Head of caudate nucleus (tissue), 42 donors: ENCODE measurements at regions not wholly inside any gene's neighbourhood (a gene's known extent, or its start where the extent isn't known, plus 50 kb on each side); places are given as distances from the start of the nearest gene placed in this dataset.

Source experiments
- DNase-seq, 42 donors: peaks; one replicate each; pipeline versions ENCODE4 v3.0.0 to v3.0.0-alpha.2; 2020 to 2021; ENCODE audit warnings: mixed read lengths in 7 of 42
- intact Hi-C: fragments of 100-400 bp; cut with DNase I; formaldehyde crosslinking; loops from one replicate; pipeline ENCODE4 v1.15.0; 2022

DNA sequence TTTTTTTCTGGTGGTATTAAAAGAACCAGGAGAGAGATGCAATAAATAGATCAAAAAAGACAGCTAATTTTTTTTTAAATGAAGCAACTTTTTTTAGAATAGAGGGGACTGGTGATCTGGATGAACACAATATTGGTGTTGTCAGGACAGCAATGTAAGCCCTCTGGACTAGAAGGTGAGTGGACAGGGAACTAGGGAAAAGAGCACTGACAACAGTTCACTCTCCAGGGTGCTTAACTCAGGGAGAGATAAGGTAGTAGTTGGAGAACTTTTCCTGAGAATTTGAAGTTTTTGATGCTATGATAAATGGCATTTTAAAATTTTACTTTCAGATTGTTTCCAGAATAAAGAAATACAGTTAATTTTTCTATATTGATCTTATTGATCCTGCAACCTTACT lies 158.3 kb upstream of the STAC start:
- no peak for DNase-seq
- intact Hi-C loops, result no loop called here

DNA sequence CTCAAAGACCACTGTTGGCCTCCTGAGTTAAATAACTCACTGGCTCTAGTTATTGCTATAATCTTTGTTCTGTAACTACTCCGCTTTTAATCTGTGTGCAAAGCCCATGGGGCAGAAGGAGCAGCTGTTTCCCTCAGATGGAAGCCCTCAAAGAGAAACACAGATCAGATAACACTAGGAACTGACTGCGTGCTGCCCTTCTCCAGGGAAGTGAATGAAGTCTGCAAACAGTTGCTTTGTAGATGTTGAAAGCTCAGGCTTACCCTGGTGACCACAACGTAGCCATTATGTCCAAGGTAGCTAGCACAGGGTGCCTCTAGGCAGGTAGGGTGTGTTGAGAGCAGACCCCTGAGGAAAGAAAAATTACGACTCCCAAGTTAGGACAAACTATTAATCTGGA lies 152.3 kb upstream of the STAC start:
- intact Hi-C loops, result no loop called here
- no peak for DNase-seq

DNA sequence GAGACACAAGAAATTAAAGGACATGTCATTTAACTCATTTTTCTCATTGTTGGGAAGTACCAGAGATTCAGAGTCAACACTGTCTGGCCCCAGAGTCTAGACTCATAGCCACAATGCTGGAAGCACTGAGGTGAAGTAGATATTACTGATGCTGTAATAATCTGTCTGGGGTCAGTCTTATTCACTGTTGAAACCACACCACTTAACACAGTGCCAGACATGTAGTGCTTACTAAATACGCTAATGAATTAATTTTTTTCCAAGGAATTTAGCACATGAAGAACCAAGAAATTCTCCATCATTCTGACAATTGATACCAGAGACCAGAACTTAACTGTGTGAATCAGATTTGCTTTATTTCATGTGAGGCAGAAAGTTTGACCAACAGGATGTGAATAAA lies 150.8 kb upstream of the STAC start:
- intact Hi-C loops, result no loop called here
- no peak for DNase-seq

DNA sequence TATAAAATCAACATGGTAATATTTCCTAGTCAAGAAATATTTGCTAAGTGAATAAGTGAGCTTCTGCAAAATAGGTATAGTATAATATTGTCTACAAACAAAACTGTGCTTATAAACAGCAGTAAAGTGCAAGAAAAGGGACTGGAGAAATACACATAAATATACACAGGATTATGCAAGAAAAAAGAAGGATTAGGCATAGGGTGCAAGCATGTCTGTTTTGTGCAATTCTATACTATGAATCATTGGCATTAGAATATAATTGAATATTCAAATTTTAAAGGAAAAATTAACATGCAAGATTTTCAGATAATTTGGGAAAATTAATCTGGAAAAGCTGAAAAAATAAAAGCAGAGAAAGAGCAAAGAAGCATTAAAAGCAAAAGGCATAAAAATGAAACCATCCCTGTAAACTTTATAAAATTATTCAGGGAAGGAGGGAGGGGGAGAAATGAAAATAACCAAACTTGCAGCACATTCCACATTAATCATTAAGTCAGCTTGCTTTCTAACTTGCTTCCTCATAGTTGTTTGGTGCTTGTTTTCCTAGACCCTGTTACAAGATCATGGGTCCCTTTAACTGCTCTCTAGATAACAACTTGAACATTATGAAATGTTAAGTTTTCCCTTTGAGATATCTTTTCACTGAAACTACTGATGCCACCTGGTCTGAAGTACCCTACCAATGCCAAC lies 147.4 kb upstream of the STAC start:
- intact Hi-C loops, result no loop called here

DNA sequence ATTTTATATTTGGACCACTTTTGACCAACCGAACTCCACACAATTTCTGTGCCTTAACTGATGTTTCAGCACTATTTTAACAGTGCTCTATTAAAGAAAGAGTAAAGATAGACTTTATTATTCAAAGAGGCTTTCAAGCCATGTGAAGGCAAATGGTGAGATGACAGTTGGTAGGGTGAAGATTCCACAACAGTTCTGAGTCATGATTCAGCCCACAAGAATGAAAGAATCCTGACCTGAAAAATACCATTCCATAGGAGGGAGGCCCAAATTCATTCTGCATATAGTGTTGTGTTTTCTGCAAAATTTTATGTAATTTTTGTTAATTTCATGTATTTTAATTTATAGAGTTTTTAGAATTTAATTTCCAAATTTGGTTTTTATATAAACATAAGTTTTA lies 135.6 kb upstream of the STAC start:
- peak in 2 of 42 donors; percentile 7 to 8 for DNase-seq
- intact Hi-C loops, result no loop called here

More for the DNA sequence above, 147.4 kb upstream of the STAC start:
- DNase-seq, result no peak

DNA sequence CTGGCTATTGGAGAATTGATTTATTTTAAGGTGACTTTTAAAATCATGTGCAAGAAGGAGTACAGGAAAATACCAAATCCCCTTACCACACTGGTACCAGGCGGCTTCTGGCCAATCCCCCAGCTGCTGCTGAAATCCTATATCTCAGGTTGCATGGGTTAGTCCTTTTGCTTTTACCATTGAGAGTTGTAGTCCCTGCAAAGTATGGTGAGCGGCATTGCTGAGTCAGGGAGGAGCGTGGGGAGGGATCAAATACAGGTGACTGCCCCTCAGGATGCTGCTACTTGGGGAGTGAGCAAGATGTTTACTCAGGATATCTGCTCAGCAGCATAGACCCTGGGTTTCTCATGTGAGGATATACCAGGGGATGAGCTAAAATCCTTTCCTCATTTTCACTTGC lies 131.9 kb upstream of the STAC start:
- intact Hi-C loops, result no loop called here
- DNase-seq, result no peak

DNA sequence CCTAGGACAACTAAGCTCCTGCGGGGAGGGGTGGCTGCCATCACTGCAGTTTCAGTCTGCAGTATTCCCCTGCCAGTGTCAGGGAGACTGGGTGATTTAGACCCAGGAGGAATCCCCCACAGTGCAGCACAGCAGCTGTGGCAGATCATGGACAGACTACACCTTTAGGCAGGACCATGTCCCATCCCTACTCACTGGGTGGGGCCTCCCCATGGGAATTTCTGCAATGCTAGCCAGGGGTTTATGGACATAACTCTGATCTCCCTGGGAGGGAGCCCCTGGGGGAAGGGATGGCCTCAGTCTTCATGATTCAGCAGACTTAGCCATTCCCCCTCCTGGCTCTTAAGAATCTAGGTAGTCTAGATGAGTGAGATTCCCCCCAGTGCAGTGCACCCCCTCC lies 130.1 kb upstream of the STAC start:
- no peak for DNase-seq
- intact Hi-C loops, result no loop called here

DNA sequence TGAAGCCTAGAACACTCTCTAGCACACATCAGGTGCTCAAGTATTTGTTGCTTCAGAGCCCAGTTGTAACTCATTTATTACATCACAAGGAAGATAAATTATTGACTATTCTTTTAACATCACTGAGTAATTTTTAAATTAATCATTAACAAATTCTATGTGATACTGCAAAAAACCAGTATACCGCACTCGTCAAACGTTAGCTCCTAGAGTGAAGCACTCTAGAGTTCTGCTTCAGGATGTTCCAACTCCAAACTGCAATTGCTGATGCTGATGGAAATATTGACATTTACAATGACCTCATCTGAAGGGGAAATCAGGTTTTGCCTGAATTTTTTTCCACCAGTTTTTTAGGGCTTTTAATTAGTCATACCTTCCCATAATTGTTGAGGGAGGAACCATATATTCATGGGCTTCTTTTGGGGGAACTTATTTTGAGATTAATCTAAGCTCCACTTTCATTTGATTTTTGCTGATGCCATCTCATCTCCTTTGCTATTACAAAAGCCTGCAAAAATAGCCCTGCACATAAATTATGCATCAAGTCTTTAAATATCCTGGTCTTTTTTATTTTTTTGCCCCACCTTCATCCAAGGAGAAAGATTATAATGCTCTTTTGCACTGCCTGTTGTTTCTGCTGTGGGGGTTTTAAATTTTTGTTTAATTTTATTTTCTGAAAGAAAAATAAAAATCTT lies 123.0 kb upstream of the STAC start:
- intact Hi-C loops, result no loop called here

DNA sequence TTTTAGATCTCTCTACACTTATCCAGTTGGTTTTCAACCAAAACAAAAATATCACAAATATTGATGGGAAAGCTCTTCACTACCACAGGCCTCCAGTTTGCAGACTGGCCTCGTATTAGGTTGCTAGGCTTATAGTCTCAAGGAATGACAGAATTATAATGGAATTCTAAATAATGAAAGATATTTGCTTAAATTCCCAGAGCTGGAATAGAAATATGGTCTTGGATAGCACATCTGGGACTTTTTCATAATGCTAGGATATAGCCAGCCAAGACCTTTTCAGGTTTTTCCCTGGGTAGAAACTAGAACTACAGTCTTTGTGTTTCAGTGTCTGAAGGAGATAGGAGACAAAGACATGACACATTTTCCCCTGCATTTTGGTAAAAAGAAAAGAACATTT lies 121.9 kb upstream of the STAC start:
- intact Hi-C loops, result no loop called here
- DNase-seq, result no peak

More for the DNA sequence above, 123.0 kb upstream of the STAC start:
- no peak for DNase-seq

DNA sequence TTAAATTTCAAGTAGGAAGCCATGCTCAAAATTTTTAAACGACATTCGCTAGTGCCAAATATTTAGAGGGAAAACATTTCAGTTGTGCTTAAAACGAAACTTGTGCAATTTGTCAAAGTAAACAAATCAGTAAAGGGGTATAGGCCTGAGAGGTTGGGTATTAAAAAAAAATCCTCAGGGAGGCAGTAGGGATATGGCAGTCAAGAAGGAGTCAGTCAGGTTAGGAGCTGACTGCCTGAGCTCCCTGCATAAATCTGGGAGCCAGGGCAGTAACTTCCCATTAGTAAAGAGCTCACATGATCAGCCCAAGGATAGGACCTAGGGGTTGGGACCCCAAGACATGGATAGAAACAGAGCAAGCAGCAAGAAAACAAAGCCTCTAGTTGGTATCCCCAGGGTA lies 120.7 kb upstream of the STAC start:
- intact Hi-C loops, result no loop called here
- DNase-seq, result no peak

DNA sequence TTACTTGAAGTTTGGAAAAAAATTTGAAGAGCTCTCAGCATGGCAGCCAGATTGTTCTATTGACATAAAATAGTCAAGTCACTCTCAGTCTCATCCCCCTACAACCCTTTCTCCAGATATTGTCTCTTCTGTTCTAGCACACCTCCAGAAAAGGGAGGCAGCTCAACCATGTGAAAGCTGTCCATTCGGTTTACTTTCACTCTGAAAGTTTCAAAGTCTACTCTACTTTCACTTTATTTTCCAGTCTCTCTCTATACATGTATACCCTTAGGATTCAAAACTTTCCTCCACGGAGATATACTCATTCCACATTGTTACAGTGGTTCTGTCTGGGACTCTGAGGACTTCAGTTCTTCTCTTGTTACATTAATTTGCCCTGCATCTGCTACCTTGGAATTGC lies 111.0 kb upstream of the STAC start:
- intact Hi-C loops, result no loop called here
- DNase-seq, result no peak

DNA sequence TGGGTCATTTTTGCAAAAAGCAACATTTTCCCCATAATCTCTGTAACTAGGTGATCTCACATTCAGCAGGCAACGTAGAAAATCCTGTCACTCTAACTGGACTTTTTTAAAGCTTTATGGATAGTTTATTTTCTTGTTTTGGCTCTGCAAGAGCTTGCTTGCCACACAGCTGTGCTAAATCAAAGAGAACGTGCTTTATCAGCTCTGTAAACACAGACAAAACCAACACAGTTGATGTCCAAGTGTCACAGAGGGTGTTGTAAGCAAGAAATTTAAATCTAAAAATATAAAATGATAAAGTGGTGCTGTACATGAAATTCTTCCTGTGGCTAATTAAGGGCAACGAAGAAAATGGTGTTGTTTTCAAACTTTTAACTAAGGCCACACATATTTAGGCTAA lies 97.5 kb upstream of the STAC start:
- intact Hi-C loops, result no loop called here
- DNase-seq, result no peak

DNA sequence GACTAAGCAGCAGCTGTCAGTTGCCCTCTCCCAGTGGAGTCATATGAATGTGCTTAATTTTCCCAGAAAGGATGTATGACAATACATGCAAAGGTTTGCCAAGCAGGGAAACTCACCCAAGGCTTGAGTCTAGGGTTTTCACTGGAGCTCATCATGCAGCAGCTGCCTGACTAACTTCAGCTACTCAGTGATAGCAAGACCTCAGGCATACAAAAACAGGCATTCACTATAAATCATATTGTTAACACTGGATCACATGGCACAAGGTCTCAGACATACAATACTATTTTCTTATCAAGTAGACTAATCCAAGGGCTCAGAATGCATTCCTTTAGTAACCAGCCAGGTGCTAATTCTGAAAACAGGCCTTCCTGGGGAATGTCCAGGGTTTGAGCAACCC lies 85.0 kb upstream of the STAC start:
- no peak for DNase-seq
- intact Hi-C loops, result no loop called here

DNA sequence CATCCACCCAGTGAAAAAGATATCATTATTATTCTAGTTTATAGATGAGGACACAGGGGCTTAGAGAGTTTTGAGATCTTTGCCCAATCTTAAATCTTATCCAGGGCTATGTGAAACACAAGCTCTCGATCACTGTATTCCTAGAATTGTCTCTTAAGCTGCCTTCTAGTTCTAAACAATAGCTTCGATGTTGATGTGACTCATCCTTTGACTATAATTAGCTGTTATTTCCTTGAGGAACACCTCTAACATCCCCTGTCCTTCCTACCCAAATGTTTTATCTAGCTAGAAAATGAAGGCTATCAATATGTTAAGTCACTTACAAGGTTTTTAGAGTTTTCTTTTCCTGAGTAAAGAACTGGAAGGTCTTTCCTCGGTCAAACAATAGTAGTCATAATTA lies 83.1 kb upstream of the STAC start:
- intact Hi-C loops, result no loop called here
- no peak for DNase-seq

DNA sequence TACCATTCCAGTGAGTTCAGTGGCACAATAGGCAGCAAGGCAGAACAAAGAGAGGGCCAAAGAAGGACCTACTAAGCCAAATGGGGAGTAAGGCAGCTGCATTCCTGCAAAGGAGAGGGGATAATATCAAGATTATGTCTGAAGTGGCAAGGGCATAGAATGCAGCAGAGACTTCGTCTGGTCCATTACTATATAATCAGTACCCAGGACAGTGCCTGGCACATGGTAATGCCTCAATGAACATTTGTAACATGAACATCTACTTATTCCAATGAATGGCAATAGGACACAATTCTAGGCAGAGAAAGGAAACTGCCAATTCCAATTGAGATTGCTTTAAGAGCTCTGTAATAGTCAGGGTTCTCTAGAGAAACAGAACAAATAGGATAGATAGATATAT lies 82.1 kb upstream of the STAC start:
- intact Hi-C loops, result no loop called here
- no peak for DNase-seq

DNA sequence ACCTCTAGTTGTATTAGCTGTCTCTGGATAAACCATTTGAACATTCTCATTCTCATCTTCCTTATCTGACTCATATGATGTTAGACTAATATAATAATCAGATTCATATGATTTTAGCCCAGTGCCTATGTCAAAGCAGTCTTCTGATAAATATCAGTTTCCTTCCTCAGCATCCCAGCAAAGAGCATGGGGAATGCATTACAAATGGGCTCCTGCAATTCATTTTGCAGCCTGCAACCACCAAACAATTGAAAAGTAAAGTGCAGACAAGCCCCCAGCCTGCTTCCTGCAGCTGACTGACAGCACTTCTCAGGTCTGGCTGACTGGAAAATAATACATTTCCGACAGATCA lies 78.2 kb upstream of the STAC start:
- no peak for DNase-seq
- intact Hi-C loops, result no loop called here

DNA sequence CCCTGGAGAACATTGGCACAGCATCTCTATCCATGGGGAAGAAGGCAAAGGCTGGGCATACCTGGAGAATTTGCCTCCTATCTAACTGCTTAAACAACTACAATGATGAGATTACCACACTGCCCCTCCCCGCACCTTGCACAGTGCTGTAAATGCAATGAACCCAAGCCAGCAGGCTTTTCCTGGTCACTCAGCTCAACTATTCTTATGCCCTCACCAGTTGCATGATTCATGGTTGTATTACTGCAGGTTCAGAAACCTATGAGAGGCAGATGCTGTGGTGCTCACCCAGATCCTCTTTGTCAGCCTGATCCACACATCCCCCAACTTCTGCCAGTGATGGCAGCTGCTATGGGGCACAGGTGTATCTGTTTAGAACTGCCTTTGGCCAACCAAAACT lies 77.7 kb upstream of the STAC start:
- intact Hi-C loops, result no loop called here
- no peak for DNase-seq

DNA sequence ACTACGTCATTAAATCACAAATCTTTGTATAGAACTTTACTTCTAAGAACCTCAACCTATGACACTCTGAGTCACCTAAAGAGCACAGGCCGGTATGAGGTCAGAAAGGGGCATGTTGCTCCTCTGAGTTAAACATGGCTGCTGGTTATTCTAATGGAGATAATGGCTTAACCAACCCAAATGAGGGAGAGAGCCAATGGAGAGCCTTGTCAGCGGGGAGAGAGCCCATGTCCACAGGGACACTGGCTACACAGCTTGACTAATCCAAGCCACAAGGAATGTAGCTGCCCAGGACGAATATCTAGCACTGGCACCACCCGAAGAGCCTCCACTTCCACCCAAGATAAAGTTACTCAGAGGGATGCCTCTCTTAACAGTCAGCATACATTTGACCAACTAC lies 77.0 kb upstream of the STAC start:
- DNase-seq, result no peak
- intact Hi-C loops, result no loop called here

DNA sequence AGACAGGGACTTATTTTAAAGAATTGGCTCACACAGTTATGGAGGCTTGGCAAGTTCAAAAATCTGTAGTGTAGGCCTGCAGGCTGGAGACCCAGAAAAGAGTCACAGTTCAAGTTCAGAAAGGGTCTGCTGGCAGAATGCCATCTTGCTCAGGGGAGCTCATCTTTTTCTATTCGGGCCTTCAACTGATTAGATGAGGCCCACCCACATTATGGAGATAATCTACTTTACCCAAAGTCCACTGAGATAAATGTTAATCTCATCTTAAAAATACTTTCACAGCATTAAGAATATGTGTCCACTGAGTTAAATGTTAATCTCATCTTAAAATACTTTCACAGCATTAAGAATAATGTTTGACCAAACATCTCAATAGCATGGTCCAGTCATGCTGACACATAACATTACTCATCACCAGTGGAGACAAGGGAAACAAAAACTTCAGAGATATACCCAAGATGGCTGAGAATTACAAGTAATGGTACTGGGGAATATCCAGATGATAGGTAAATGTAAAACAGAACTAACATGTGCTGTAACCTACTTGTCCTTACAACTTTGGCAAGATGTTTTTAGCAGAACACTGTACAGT lies 74.3 kb upstream of the STAC start:
- intact Hi-C loops, result no loop called here
- no peak for DNase-seq

DNA sequence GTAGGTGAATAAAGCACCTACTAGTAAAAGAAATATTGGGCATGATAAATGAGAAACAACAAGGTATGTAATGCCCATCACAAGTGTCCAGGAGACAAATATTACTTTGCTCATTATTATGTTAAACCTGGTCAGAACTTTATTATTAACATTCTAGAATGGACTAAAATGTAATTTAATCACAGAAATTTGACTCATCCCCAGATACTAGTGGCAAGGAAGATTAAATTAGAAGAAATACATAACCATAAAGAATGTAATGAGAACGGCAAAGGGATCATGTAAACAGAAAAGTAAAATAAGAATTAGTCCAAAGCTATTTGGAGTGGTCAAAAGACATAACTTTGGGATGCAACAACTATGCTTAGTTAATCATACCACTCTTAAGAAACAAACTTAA lies 71.2 kb upstream of the STAC start:
- intact Hi-C loops, result no loop called here

DNA sequence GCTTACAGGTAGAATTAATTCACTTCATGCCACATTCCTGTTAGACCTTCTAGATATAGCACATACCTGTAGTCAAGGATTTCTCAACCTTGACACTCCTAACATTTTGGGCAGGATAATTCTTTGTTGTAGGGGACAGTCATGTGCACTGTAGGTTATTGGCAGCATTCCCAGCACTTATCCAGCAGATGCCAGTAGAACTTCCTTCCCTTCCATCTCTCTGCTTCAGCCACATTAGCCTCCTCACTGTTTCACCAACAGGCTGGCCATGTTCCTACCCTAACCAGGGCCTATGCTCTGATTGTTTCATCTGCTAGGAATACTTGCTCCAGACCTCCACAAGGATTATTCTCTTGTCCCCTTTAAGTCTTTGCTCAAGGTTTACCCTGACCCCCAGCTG lies 68.0 kb upstream of the STAC start:
- no peak for DNase-seq
- intact Hi-C loops, result no loop called here

More for the DNA sequence above, 71.2 kb upstream of the STAC start:
- no peak for DNase-seq
